HG03280 (cell line): ENCODE measurements at regions not wholly inside any gene's neighbourhood (a gene's known extent, or its start where the extent isn't known, plus 50 kb on each side); places are given as distances from the start of the nearest gene placed in this dataset.
"Not testable (repeated sequence)": the region's sequence is repeated elsewhere in the genome, so short reads cannot be mapped to it uniquely, and the experiment has no call there.

Experiments
- ATAC-seq: cut with Tn5 transposase; IDR thresholded peaks from one replicate; pipeline ENCODE4 v1.9.1; 2021; ENCODE audit warnings: mild to moderate bottlenecking, moderate library complexity; ENCODE audit not compliant: unreplicated experiment

DNA sequence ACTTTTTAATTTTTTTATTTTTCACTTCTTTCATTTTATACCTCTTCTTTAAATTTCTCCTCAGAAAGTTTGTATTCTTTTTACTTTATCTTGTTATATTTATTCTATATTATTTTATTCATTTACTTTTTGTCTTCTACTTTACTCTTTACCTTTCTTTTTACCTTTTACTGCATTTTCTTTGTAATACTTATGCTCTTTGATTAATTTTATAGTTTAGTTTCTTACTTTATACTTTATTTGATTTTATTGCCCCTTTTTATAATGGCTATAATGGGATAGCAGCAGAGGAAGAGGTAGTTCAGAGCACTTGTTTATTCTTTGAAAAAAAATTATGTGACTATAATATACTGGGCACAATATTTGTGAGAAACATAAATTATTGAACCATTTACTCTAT lies 542.6 kb upstream of the SPRY2 start:
- no peak for ATAC-seq

DNA sequence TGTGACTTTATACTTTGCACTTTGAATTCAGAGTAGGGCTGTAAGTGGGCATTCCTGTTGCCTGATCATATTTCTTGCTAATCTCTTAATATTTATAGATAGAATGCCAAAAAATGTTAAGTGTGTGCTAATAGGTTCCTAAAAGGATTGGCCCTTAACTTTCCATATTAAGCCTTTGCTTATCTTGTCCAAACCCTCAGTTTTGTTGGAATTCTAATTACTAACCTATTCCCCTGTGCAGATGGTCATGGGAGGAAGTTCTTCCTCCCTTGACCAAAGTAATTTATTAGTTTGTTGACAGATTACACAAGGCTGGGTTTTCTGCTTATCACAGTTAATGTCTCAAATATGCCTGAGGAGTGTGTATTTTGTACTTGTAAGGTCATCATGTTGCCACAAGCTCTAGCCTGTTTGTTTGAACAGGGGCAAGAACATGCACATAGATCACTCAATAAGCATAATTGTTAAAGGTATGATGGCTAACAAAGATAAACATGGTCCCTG lies 541.1 kb upstream of the SPRY2 start:
- ATAC-seq, result no peak

DNA sequence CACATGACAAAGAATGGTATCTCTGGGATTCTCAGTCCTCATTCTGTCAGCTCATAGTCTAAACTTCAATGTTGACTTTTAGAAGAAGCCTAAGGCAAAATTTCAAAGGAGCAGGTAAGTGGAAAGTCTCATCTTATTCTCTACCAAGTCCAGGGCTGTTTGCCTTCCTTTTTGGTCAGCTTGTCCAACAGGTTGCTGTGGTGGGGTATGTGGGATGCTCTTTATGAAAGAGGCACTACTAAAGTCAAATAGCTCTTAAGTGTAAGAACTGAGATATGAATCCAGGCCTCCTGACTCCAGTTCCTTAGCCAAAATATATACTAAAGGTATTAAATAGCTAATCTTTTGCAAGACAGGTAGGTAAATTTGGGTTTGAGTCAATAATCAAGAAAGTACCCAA lies 540.6 kb upstream of the SPRY2 start:
- ATAC-seq, result no peak

DNA sequence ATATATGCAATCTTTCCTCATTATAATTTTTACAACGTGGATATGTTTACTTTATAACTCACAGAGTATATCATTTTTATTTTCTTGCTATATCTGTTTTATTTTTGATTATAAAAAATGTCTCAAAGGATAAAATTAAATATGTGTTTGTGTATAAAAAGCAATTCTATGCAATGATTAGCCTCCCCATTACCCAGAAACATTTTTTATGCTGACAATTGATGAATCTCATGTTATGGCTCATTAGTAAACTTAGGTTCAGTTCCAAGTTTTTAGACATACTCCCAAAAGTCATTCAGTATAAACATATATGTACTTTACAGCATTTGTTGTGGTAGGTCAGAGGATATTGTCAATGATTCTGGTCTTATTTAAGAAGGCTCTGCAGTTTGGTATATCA lies 540.1 kb upstream of the SPRY2 start:
- ATAC-seq, result no peak

DNA sequence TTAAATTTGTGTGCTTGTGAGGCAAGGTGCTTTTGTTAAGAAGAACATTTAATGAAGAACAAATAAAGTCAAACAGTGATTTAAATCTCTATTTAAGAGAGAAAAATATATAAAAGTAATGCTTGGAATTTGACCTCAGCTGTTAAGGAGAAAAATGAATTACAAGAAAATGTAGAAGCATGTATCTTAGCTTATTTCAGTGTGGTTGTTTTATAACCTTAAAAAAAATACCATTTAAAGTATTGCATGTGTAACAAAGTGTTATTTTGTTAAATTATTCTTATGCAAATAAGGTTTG lies 537.0 kb upstream of the SPRY2 start:
- ATAC-seq, result no peak

DNA sequence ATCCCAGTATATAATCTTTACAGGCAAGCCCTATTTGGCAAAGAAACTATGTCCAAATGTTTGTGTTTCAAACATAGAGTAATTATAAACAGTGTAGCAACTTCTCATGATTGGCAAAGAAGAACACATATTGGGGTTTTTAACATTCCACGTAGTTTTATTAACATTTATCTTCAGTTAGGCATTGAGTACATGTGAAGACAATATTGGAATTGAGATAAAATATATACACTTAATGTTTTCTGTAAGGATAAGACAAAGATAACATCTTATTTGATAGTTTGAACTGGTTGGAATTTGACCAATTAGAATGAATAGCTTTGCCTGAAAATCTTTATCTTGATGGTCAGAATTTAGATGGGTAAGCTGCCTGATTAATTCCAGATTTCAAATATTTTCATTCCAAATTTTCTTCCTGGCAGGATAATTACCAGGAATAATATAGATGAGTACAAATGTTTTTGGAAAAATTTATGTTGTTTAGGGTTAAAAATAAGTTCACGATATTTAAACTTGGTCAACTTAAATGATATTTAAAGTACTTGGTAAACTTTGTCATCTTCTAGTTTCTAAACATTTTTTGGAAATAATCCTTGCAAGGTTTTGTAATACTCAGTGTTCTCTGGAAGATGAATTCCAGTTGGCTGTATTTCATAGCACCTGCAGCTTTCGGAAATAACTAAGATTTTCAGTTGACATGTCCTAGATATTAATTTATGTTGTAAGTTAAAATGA lies 536.5 kb upstream of the SPRY2 start:
- ATAC-seq, result no peak

DNA sequence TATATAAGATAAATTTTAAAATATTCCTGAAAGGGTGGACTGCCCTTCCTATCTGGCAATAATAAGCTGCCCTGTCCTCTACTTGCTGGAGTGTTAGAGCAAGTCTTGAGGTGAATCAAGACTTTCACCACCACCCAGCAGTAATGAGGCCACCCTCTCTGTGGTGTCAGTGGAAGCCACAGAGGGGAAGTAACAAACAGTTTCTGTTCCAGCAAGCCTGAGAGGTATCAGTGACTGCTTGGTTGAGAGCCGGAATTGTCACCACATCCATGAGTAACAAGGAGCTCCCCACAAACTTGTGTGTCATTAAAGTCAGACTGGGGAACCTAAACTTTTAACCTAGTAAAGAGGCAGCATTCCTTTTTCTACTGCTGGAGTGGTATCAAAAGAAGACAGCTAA lies 532.7 kb upstream of the SPRY2 start:
- peak; percentile 57 for ATAC-seq

DNA sequence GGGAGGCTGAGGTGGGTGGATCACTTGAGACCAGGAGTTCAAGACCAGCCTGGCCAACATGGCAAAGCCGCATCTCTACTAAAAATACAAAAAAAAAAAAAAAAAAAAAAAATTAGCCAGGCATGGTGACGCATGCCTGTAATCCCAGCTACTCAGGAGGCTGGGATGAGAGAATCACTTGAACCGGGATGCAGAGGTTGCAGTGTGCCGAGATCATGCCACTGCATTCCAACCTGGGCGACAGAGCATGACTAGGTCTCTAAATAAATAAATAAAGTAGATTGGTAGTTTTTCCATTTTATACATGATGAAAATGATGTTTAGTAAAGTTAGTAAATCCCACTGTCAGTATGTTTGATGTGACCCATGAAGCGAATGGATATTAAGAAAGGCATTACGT lies 531.0 kb upstream of the SPRY2 start:
- ATAC-seq, result not testable (repeated sequence)

DNA sequence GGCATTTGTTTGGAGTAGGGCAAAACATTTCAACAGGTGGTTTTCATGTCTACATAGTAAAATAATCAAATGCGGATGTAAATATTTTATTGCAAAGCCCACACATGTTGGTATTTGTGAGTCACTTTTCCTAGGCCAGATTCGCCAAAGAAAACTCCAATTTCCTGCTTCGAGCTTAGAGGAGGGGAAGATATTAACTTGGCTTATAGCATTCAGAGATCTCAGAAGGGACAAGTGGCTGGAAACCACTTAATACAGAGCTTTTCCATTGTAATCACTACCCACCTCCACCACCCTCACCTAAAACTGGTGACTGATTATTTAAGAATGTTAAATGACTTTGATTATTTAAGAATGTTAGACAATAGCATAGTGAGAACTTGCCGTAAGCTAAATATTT lies 530.6 kb upstream of the SPRY2 start:
- no peak for ATAC-seq

DNA sequence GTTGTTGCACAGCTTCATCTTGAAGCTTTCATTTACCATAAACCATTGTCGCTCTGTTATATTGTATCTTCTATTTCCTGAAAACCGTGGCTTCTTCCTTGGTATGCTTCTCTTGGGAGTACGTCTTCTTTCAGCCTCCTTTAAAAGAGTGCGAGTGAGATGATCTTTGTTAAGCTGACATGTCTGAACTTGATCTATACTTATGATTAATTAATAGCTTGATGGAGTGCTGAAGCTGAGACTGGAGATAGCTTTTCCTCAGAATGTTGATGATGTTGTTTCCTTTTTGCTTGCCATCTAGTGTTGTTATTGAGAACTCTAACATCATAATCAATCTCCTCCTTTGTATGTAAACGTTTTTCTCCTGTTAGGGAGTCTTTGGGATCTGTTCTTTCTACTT lies 529.3 kb upstream of the SPRY2 start:
- ATAC-seq, result no peak

DNA sequence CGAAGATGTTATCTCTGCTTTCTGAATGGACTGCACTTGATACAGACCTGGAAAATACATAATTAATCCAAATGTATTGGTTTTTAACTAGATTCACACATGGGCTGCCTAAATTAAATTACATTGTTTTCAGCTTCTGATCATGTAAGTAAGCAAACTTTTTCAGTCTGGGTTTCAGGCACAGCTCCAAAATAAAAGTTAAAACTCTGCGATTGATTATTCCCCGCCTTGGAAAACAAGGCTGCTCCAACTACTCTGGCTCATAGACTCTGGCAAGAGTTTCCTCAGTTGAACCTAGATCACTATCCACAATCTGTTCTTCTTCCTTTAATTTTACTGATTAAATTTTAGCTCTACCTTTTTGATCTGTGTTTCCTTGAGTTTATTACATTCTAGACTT lies 526.0 kb upstream of the SPRY2 start:
- no peak for ATAC-seq

DNA sequence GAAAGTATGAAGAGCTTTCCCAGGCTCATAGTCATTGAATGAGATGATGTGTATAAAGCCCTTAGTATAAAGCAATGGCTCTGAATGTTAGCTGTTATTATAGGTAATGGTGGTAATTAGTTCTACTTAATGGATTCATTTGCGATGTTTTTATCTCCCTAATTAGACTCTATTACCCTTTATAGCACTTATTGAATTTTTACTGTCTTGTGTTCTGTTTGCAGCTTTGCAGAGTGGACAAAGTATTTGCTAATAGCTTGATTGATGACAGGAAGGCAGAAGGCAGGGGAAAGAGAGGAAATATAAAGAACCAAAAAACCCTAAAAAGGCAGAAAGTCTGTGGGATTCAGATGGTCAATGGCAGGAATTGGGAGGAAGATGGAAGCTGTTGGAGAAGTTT lies 524.4 kb upstream of the SPRY2 start:
- no peak for ATAC-seq

DNA sequence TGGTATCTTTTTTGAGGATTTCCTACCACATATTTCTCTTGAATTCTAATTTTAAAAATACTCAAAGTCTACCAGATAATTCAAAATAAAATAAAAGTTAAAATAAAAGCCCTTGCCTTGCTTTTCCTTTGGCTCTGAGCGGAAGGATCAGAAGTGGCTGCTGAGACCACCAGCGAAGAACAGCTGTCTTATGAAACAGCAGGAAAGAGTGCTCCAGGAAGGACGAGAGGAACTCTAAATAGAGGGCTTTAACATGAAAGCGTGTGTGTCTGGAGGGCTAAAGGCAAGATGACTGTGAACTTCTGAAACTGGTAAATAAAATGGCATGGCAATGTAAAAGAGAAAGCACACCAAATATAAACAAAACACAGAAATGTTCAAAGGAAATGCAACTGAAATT lies 521.5 kb upstream of the SPRY2 start:
- ATAC-seq, result no peak

DNA sequence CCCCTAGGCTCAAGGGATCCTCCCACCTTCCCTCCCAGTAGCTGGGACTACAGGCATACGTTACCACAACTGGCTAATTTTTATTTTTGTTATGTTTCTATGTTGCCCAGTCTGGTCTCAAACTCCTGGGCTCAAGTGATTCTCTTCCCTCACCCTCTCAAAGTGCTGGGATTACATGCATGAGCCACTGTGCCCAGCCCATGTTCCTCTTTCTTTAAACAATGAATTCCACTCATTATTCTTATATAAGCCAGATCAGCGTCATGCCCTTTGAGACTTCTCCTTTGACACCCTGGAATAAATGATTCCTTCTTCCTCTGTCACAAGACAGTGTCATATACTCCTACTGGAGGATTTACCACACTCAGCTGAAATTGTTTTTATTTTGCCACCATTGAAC lies 519.9 kb upstream of the SPRY2 start:
- ATAC-seq, result no peak

DNA sequence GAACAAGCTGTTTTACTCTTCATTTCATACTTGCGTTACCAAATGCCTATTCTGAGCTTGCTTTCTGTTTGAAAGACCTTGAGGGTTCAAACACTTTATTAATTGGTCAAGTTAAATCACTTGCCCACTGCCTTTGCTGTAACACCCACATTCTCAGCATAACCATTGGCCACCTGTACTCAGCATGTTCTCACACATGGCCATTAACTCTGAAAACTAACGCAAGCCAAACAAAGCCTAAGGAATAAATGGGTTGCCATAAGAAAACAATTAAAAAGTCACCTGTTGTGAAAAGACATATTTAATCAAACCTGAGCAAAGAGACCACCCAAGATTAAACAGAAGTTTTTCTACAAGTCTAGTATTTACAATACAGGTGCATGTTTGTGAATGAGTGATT lies 517.2 kb upstream of the SPRY2 start:
- ATAC-seq, result no peak

DNA sequence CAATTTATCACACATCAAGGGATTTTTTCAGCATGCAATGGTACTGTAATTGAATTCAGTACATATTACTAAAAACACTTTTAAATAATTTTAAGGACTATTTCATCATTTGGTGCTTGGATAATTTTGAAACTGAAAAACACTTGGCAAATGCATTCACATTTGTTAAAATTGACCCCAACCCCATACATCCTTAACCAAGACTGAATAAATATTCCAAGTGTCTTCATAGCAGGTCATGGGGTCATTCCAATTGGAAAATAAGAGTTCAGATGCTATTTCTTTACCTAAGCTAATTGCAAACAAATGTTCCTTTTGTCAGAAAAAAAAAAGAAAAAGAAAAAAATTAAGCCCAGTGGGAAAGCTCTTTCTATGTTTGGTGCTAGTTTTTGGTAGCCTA lies 516.4 kb upstream of the SPRY2 start:
- no peak for ATAC-seq

DNA sequence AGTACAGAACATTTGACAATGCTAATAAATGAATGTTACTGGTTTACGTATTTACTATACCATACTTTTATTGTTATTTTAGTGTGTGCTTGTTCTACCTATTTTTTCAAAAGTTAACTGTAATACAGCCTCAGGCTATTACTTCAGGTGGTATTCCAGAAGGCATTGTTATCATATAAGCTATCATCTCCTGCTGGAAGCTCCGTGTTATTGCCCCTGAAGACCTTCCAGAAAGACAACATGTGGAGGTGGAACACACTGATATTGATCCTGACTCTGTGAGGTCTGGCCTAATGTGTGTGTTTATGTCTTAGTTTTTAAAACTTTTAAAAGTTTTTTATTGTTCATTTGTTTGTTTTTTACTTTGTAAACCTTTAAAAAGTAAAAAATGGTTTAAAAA lies 509.8 kb upstream of the SPRY2 start:
- no peak for ATAC-seq

DNA sequence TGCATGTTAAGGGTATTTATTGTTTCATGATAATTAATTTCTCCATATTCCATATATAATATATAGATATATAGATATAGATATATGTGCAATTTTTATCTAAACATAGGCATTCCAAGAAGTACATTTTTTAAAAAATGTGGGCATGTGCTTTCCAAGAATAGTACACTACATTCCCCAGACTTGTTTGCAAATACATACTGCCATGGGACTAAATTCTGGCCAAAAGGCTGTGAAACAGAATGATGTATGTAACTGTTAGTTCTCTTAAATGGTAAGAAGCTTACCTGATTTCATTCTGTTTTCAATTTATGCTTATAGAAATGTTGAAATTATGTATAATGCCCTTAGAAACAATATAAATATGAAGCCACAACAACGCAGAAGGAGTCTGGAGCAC lies 503.2 kb upstream of the SPRY2 start:
- no peak for ATAC-seq

DNA sequence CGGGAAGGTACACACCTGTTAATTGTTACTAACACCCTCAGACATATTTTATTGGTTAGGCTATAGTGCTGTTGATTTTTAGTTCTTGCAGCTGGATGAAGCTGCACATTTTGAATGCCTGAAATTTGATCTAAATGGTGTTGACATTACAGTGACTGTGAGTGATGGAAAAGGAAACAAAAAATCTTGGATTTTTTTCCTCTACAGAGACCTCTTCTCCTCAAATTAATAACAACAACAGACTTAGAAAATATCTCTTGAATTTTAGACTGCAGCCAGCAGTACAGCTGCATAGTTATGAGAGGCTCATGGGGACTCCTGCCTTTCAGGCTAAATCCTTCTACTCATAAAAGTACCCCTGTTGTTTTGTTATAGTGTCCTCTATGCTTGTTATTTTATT lies 500.5 kb upstream of the SPRY2 start:
- ATAC-seq, result no peak

DNA sequence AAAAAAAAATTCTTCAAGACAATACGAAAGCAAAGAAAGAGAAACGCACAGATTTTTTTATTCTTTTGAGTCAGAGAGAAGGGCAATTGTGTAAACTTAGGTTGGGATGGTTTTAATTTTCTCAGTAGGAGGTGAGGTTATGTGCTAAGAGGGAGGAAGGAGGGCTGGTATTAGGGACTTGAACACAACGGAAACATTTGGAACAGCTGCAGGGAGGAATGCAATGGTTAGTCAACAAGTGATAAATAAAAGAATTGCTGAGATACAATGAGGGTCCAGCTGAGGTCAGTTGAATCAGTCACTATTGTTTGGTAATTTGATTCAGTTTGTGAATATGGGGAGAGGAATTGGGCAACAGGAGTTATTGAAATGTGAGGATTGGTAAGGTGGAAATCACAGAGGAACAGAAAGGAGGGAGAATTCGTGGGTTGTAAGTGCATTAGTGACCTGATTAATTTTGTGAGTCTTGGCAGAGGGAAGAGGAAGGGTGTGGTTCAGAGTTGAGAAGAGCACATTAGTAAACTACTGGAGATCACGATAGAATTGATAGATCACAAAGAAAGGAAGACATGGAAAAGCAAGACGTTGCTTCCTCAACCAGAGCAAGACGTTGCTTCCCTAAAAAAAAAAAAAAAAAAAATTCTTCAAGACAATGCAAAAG lies 499.5 kb upstream of the SPRY2 start:
- no peak for ATAC-seq

DNA sequence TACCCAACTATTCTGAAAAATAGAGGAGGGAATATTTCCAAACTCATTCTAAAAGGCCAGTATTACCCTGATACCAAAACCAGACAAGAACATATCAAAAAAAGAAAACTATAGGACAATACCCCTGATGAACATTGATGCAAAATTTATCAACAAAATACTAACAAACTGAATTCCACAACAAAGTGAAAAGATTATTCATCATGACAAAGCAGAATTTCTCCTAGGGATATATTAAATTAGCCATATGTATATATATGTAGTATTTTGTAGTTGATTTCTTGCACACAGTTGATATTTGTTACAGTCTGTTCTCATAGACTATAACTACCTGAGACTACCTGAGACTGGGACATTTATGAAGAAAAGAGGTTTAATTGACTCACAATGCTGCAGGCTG lies 495.0 kb upstream of the SPRY2 start:
- ATAC-seq, result no peak

DNA sequence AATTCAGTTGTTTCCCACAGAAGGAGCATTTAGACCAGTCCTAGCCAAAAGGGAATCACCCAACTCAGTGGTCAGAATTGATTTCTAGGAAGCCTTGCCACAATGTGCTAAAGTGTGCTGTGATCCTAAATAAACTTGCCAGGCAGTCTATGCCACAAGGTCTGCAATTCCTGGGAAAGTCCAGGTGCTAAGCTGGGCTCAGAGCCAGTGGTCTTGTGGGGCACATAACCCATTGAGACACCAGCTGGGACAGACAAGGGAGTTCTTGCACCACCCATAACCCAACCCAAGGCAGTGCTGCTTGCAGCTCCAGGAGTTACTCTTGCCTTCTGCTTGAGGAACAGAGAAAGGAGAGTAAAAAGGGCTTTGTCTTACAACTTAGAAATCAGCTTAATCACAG lies 489.5 kb upstream of the SPRY2 start:
- ATAC-seq, result no peak

DNA sequence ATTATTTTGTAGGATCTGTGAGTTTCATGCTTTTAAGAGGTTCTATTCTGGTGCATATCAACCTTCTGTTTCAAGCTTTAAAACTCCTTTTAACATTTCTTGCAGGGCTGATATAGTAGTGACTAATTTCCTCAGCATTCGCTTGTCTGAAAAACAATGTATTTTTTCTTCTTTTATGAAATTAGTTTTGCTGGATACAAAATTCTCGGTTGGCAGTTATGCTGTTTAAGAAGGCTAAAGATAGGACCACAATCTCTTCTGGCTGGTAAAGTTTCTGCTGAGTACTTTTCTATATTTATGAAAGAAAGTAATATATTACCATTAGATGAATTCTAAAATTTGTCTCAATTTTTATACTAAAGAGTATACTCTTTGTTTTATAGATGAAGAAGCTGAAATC lies 487.8 kb upstream of the SPRY2 start:
- no peak for ATAC-seq
